ENCODE measurements at regions not wholly inside any gene's neighbourhood (a gene's known extent, or its start where the extent isn't known, plus 50 kb on each side); places are given as distances from the start of the nearest gene placed in this dataset.

GRCh38 chr10:88161756-88162155 lies 298.3 kb downstream of the PTEN start:
- DNase-seq (ENCODE audit: low read depth in 4 of 4, low spot score in 2 of 4): no peak

DNA sequence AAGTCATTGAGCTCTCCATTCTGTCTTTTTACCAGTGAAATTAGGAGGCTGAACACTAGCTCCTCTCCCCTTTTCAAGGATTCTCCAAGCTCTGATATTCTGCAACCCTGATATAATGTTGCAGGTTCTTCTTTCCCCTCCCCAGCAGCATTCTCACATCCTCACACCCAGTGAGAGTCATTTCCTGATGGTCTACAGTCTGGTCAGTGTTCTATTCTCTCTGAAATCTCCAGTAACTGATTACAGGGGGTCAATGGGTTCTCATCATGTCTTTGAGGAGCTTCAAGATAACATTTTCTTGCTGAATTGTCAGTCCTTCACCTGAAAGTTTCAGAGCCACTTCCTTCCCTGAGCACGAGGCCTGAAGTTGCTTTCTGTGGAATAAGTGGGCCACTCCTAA lies 299.4 kb downstream of the PTEN start:
- no peak for DNase-seq (ENCODE audit: low read depth in 4 of 4, low spot score in 2 of 4)

DNA sequence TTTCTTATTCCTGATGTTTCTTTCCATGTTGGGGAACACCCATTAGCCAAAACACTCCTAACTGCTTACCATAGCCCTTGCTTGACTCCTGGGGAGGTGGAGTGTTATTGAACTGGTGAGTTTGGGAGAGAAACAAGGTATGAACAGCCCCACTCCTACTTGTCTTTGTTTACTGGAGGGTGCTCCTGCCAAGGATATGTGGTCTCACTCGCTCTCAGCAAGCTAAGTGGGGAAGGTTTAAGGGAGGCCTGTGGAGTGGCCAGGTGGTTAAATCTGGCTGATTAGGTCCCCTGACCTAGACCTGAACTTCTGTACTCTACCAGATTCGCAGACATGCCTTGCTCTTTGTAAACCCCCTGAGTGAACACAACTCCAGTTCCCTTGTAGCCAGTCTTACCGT lies 300.1 kb downstream of the PTEN start:
- no peak for DNase-seq (ENCODE audit: low read depth in 4 of 4, low spot score in 2 of 4)

- no peak for DNase-seq (ENCODE audit: low read depth in 4 of 4, low spot score in 2 of 4)
Measured at GRCh38 chr10:88164471-88164870, 301.0 kb downstream of the PTEN start.

- DNase-seq (ENCODE audit: low read depth in 4 of 4, low spot score in 2 of 4): no peak
Measured at GRCh38 chr10:88165849-88166271, 302.4 kb downstream of the PTEN start.

DNA sequence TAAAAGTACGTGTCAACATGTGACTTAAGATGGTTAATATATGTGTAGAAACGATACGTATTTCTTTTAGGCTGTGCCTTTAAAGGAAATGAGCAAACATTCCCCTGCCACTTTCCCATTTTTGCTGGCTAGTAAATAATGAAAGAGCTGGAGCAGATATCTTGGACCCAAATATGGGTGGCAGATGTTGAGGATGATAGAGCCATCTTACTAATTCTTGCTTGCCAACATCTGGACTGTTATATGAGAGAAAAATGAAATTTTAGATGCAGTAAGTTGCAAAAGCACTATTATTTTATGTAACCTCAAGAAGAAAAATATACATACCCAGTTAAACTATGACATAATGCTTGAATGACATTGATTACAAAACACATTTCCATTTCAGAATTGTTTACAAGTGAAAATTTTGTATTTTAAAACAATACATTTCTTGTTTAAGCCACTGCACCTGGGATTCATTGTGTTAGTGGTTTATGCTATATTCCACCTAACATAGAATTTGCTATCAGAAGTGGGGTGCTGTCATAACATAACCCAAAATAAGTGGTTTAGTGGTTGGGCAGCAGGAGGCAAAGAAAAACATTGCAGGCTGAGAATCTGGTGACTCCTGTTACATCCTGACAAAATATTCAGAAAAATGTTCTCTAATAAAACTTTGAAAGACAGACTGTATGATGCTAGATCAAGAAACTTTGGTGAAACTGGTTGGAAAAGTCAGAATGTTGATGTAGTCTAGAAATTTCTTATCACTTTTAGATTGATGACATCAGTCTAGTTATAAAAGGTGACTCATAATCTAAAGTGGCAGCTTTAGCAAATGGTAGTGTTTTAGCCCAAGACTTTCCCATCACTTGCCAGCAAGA lies 305.0 kb downstream of the PTEN start:
- no peak for DNase-seq (ENCODE audit: low read depth in 4 of 4, low spot score in 2 of 4)

- no peak for DNase-seq (ENCODE audit: low read depth in 4 of 4, low spot score in 2 of 4)
Measured at GRCh38 chr10:88169037-88169319, 305.6 kb downstream of the PTEN start.

GRCh38 chr10:88170628-88171027 lies 307.2 kb downstream of the PTEN start:
- no peak for DNase-seq (ENCODE audit: low read depth in 4 of 4, low spot score in 2 of 4)

DNA sequence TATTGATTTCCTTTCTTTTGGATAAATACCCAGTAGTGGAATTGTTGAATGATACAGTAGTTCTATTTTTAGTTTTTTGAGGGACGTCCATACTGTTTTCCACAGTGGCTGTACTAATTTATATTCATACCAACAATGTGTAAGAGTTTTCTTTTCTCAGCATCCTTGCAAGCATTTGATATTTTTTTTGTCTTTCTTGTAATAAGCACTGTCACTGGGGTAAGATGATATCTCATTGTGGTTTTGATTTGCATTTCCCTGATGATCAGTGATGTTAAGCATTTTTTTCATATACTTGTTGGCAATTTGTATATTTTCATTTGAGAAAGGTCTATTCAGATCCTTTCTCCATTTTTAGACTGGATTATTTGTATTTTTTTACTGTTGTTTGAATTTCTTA lies 308.7 kb downstream of the PTEN start:
- no peak for DNase-seq (ENCODE audit: low read depth in 4 of 4, low spot score in 2 of 4)

GRCh38 chr10:88174391-88174790 lies 311.0 kb downstream of the PTEN start:
- DNase-seq (ENCODE audit: low read depth in 4 of 4, low spot score in 2 of 4): no peak

GRCh38 chr10:88178758-88179157 lies 315.3 kb downstream of the PTEN start:
- DNase-seq (ENCODE audit: low read depth in 4 of 4, low spot score in 2 of 4): no peak

DNA sequence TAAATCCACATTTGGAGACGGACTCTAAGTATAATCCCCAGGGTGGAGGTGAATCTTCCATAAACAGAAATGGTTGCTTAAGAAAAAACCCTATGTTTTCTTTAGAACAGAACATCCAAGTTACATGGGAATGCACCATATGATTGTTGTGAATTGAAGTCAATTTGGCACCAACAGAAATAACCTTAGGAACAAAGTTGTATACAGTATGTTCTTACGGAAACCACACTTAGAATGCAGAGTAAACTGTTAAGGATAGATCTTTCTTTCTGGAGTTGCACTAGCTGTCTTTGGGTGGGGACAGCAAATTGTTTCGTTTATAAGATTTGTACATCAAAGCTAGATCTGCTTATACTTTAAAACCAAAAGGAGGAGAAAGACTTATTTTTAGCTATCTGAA lies 316.4 kb downstream of the PTEN start:
- DNase-seq (ENCODE audit: low read depth in 4 of 4, low spot score in 2 of 4): no peak

GRCh38 chr10:88181902-88182600 lies 318.6 kb downstream of the PTEN start:
- no peak for DNase-seq (ENCODE audit: low read depth in 4 of 4, low spot score in 2 of 4)

DNA sequence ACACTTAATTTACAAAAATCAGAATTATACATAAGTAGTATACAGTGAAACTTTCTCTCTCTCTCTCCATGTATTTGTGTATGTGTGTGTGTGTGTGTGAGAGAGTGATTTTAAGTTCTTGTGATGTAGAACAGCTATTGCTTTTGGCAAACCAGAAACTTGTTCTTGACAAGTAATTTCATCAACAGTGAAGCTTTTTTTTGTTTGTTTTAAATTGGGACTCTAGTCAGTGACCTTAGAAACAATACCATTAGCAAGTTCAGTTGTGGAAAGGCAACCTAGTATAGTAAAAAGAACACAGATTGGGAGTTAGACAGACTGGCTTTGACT lies 319.1 kb downstream of the PTEN start:
- DNase-seq (ENCODE audit: low read depth in 4 of 4, low spot score in 2 of 4): no peak

GRCh38 chr10:88184543-88185297 lies 321.3 kb downstream of the PTEN start:
- no peak for DNase-seq (ENCODE audit: low read depth in 4 of 4, low spot score in 2 of 4)

DNA sequence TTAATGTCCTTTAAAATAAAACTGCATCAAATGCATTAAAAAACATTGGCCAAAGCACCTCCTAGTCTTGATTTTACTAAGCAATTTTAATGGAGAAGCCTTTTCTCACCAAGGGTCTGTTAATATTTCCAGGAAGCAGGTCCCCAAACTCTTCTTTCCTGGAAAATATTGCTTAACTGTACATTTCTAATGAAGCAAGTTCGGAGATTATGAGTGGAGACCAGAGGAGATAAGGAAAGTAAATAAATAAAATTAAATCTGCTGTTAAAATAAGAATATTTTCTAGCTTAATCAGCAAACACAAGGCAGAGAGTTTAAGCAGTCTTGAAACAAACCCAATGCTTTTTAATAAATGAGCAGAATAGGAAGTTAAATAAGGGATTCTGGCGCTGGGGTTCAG lies 322.4 kb downstream of the PTEN start:
- DNase-seq (ENCODE audit: low read depth in 4 of 4, low spot score in 2 of 4): no peak

DNA sequence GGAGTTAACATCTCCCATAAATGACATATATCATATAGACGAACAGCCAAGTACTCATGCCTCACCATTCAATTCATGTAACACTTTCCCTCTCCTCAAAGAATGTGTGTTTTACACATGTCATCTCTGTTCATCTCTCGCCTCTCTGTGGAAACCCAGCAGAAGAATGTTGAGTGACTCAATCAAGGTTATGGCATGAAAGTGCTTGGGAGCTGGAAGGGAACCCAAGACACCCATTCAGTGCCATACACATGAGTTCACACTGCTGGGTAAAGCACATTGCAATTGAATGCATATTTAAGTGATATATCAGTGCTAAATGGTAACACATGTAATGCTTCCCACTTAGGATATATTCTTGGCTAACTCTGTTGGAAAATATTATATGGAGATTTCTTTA lies 322.9 kb downstream of the PTEN start:
- DNase-seq (ENCODE audit: low read depth in 4 of 4, low spot score in 2 of 4): no peak

- no peak for DNase-seq (ENCODE audit: low read depth in 4 of 4, low spot score in 2 of 4)
Measured at GRCh38 chr10:88187472-88187871, 324.0 kb downstream of the PTEN start.

DNA sequence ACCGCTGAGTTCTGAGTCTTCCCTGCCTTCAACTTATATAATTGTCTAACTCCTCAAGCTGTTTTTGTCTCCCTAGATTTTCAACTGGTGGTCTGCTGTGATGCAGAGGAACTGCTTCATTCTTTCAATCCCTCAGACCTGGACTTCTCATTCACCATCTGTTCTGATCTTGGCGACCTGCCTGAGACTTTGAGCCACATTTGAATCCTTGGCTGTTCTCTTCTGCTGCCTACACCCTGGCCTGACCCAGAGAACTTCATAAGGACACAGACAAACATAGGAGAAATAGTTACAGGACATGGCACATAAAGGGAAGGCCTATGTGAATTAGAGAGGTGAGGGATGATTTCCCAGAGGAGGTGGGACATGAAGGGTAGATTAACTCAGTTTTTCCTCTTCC lies 326.7 kb downstream of the PTEN start:
- no peak for DNase-seq (ENCODE audit: low read depth in 4 of 4, low spot score in 2 of 4)

DNA sequence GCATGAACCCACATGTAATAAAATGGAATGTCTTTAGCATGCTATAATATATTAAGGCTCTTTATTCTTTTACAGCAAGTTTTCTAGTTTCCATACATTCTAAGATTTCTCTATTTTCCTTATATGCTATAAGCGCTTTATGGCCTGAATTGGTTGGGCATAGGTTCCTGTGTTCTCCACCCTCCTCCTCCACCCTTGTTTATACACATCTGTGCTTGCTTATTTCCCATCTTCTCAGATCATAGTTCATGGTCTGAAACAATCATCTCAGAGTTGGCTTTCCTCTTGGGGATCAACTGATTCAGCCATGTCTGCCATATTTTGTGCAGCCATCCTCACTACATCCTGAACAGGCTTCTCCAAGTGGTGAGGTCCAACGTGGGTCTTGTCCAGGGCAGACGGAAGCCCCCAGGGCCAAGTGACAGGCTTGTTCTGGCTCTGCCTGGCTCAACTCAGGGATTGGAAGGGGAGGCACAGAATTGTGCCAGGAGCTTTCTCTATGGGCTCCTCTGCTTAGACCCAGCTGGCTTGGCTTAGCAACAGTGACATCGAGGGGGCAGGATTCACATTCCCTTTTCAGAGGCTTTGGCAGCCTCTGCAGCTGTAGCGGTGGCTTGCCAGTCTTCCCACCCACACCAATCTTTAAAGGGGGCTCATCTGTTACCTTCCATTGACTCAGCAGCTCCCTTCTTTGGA lies 327.3 kb downstream of the PTEN start:
- no peak for DNase-seq (ENCODE audit: low read depth in 4 of 4, low spot score in 2 of 4)

- no peak for DNase-seq (ENCODE audit: low read depth in 4 of 4, low spot score in 2 of 4)
Measured at GRCh38 chr10:88193018-88193417, 329.6 kb downstream of the PTEN start.
